GM23338 (cell line): ENCODE measurements at regions not wholly inside any gene's neighbourhood (a gene's known extent, or its start where the extent isn't known, plus 50 kb on each side); places are given as distances from the start of the nearest gene placed in this dataset.

Source experiments
- ATAC-seq: fragments of 200-7000 bp; cut with Tn5 transposase; 3 replicates; pipeline ENCODE4 v1.9.1; 2020
- DNase-seq: peaks from one replicate; pipeline ENCODE4 v3.0.0-alpha.2; 2015; ENCODE audit warnings: low spot score
- H2AFZ ChIP-seq: fragments of 200-600 bp; sonication (generic); 2 replicates; pipeline ENCODE4 v1.8.0; 2016; ENCODE audit warnings: antibody characterized with exemption, mild to moderate bottlenecking, moderate library complexity
- H3F3A ChIP-seq: fragments of 200-600 bp; sonication (generic); replicated peaks from 2 replicates; pipeline ENCODE4 v1.8.0; 2017; ENCODE audit warnings: antibody characterized with exemption, mixed run types, low read depth
- H3K27ac ChIP-seq: fragments of 200-600 bp; sonication (generic); 2 replicates; pipeline ENCODE4 v1.6.1; 2016; ENCODE audit warnings: low read depth
- H3K27me3 ChIP-seq: fragments of 200-600 bp; sonication (generic); 2 replicates; pipeline ENCODE4 v1.8.0; 2016; ENCODE audit warnings: mild to moderate bottlenecking, mixed run types, moderate library complexity; ENCODE audit not compliant: insufficient read depth
- H3K36me3 ChIP-seq: fragments of 200-600 bp; sonication (generic); 2 replicates; pipeline ENCODE4 v1.8.0; 2016; ENCODE audit warnings: mild to moderate bottlenecking; ENCODE audit not compliant: insufficient read depth
- H3K4me1 ChIP-seq: fragments of 200-600 bp; sonication (generic); 2 replicates; pipeline ENCODE4 v1.8.0; 2016; ENCODE audit warnings: mild to moderate bottlenecking, moderate library complexity; ENCODE audit not compliant: insufficient read depth
- H3K4me2 ChIP-seq: fragments of 200-600 bp; sonication (generic); 2 replicates; pipeline ENCODE4 v1.7.1; 2017; ENCODE audit warnings: mixed run types
- H3K4me3 ChIP-seq: fragments of 200-600 bp; sonication (generic); 2 replicates; pipeline ENCODE4 v1.6.1; 2016; ENCODE audit warnings: mixed run types
- H3K79me2 ChIP-seq: fragments of 200-600 bp; sonication (generic); replicated peaks from 2 replicates; pipeline ENCODE4 v1.8.0; 2017; ENCODE audit warnings: mild to moderate bottlenecking; ENCODE audit not compliant: insufficient read depth
- H3K9me2 ChIP-seq: fragments of 200-600 bp; sonication (generic); 2 replicates; pipeline ENCODE4 v1.8.0; 2017; ENCODE audit not compliant: insufficient read depth
- H4K20me1 ChIP-seq: fragments of 200-600 bp; sonication (generic); replicated peaks from 2 replicates; pipeline ENCODE4 v1.8.0; 2017; ENCODE audit warnings: mild to moderate bottlenecking; ENCODE audit not compliant: insufficient read depth
- H3K27ac Mint-ChIP-seq: 2 replicates; pipeline ENCODE4 v1.8.0; 2020; ENCODE audit warnings: inconsistent platforms, mild to moderate bottlenecking, moderate library complexity, mixed read lengths
- H3K27me3 Mint-ChIP-seq: 3 replicates; pipeline ENCODE4 v1.8.0; 2022; ENCODE audit warnings: low read depth, mild to moderate bottlenecking, moderate library complexity, mixed read lengths, inconsistent platforms; ENCODE audit not compliant: insufficient read depth, poor library complexity
- H3K36me3 Mint-ChIP-seq: 3 replicates; pipeline ENCODE4 v1.8.0; 2021; ENCODE audit warnings: low read depth, mild to moderate bottlenecking, inconsistent platforms, moderate library complexity, mixed read lengths
- H3K4me1 Mint-ChIP-seq: 3 replicates; pipeline ENCODE4 v1.8.0; 2020; ENCODE audit warnings: mild to moderate bottlenecking, inconsistent platforms, mixed read lengths
- H3K4me3 Mint-ChIP-seq: 3 replicates; pipeline ENCODE4 v1.8.0; 2021; ENCODE audit warnings: moderate library complexity, mild to moderate bottlenecking, inconsistent platforms, mixed read lengths
- H3K9me3 Mint-ChIP-seq: 3 replicates; pipeline ENCODE4 v1.8.0; 2020; ENCODE audit warnings: moderate library complexity, mild to moderate bottlenecking, inconsistent platforms, mixed read lengths
- CREB1 ChIP-seq: fragments of 250-450 bp; sonication (Bioruptor Pico); IDR thresholded peaks from 2 replicates; pipeline ENCODE4 v1.5.0; 2020; ENCODE audit warnings: low read depth, mild to moderate bottlenecking, moderate library complexity
- EZH2 ChIP-seq: fragments of 200-600 bp; sonication (generic); IDR thresholded peaks from one replicate; pipeline ENCODE4 v1.8.0; 2017; ENCODE audit warnings: antibody characterized with exemption, mild to moderate bottlenecking, low read depth; ENCODE audit not compliant: unreplicated experiment
- EZH2phosphoT487 ChIP-seq: fragments of 200-600 bp; sonication (generic); IDR thresholded peaks from one replicate; pipeline ENCODE4 v1.8.1; 2018; ENCODE audit warnings: antibody characterized with exemption; ENCODE audit not compliant: unreplicated experiment
- JUNB ChIP-seq: IDR thresholded peaks from one replicate; pipeline ENCODE4 v1.6.1; 2016; ENCODE audit warnings: antibody characterized with exemption; ENCODE audit not compliant: unreplicated experiment
- NANOG ChIP-seq: IDR thresholded peaks from 2 replicates; pipeline ENCODE4 v1.6.1; 2016; ENCODE audit warnings: antibody characterized with exemption, borderline replicate concordance
- POLR2AphosphoS5 ChIP-seq: IDR thresholded peaks from 2 replicates; pipeline ENCODE4 v1.6.1; 2016; ENCODE audit warnings: antibody characterized with exemption, low read depth
- STAT1 ChIP-seq: IDR thresholded peaks from one replicate; pipeline ENCODE4 v1.6.1; 2016; ENCODE audit warnings: antibody characterized with exemption; ENCODE audit not compliant: unreplicated experiment
- ZNF114 ChIP-seq: fragments of 250-450 bp; sonication (Bioruptor Pico); IDR thresholded peaks from 2 replicates; pipeline ENCODE4 v1.5.0; 2020; ENCODE audit warnings: mild to moderate bottlenecking, moderate library complexity
- ZNF331 ChIP-seq: fragments of 250-450 bp; sonication (Bioruptor Pico); IDR thresholded peaks from 2 replicates; pipeline ENCODE4 v1.5.0; 2020; ENCODE audit warnings: low read depth, mild to moderate bottlenecking, moderate library complexity
- TF ChIP-seq, protein P1 (sequence below): fragments of 250-450 bp; sonication (Bioruptor Pico); IDR thresholded peaks from 2 replicates; pipeline ENCODE4 v1.5.0; 2020; ENCODE audit warnings: mild to moderate bottlenecking, moderate library complexity
- TF ChIP-seq, protein P2 (sequence below), 2 experiments: fragments of 200-600 bp in 1 of 2; sonication (generic) in 1 of 2; conservative IDR thresholded peaks; 2 replicates each; pipeline versions ENCODE4 v1.5.1 to v1.6.1; 2016 to 2017; ENCODE audit warnings: antibody characterized with exemption in 2 of 2, low read depth in 2 of 2, mild to moderate bottlenecking in 2 of 2, moderate library complexity in 1 of 2
- TF ChIP-seq, protein P3 (sequence below): IDR thresholded peaks from 2 replicates; pipeline ENCODE4 v1.6.1; 2016; ENCODE audit warnings: antibody characterized with exemption
- TF ChIP-seq, protein P4 (sequence below): IDR thresholded peaks from one replicate; pipeline ENCODE4 v1.6.1; 2018; ENCODE audit warnings: antibody characterized with exemption; ENCODE audit not compliant: unreplicated experiment

DNA sequence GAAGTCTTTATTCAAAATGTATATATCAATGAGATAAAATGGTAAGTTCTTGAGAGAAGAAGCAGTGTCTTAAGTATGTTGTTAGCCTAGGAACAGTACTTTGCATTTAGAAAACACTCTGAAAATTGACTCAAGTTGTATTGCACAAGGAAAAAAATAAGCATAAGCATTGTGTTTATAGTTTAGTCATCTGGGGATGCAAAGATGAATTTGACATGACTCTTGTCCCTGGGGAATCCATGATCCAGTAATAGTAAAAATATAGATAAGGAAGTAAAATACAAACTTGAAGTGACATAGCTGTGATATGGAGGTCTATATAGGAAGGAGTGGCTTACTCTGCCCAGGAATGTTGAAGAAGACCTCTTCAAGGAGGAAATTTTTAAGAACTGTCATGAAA lies 185.0 kb upstream of the PTBP2 start:
- DNase-seq (no peak), ATAC-seq (no peak)
- H3K36me3 ChIP-seq: no peaks in the 10 kb centered on the region
- H3K4me1 ChIP-seq: no peaks in the 10 kb centered on the region
- Mint-ChIP-seq H3K27ac (no peak overlapping the region), H3K4me1 (peaks cover 16% of the 10 kb centered on the region), H3K4me3 (no peak overlapping the region), H3K36me3 (no peaks in the 10 kb centered on the region; the same call in 2 of the 3 replicates), H3K9me3 (0 out of 3 replicates have a peak, but pooled peaks cover 5% of the 10 kb centered on the region), H3K27me3 (no peaks in the 10 kb centered on the region)
- H2AFZ ChIP-seq: no peak overlapping the region
- no peaks in the 10 kb centered on the region for H3K9me2 ChIP-seq
- no peak overlapping the region for H3K27ac ChIP-seq
- H3F3A ChIP-seq: no peaks in the 10 kb centered on the region
- no peaks in the 10 kb centered on the region for H3K27me3 ChIP-seq
- H3K4me3 ChIP-seq: no peak overlapping the region
- no peak overlapping the region for H3K4me2 ChIP-seq
- H3K79me2 ChIP-seq: no peaks in the 10 kb centered on the region
- TF ChIP-seq, protein P1, sequence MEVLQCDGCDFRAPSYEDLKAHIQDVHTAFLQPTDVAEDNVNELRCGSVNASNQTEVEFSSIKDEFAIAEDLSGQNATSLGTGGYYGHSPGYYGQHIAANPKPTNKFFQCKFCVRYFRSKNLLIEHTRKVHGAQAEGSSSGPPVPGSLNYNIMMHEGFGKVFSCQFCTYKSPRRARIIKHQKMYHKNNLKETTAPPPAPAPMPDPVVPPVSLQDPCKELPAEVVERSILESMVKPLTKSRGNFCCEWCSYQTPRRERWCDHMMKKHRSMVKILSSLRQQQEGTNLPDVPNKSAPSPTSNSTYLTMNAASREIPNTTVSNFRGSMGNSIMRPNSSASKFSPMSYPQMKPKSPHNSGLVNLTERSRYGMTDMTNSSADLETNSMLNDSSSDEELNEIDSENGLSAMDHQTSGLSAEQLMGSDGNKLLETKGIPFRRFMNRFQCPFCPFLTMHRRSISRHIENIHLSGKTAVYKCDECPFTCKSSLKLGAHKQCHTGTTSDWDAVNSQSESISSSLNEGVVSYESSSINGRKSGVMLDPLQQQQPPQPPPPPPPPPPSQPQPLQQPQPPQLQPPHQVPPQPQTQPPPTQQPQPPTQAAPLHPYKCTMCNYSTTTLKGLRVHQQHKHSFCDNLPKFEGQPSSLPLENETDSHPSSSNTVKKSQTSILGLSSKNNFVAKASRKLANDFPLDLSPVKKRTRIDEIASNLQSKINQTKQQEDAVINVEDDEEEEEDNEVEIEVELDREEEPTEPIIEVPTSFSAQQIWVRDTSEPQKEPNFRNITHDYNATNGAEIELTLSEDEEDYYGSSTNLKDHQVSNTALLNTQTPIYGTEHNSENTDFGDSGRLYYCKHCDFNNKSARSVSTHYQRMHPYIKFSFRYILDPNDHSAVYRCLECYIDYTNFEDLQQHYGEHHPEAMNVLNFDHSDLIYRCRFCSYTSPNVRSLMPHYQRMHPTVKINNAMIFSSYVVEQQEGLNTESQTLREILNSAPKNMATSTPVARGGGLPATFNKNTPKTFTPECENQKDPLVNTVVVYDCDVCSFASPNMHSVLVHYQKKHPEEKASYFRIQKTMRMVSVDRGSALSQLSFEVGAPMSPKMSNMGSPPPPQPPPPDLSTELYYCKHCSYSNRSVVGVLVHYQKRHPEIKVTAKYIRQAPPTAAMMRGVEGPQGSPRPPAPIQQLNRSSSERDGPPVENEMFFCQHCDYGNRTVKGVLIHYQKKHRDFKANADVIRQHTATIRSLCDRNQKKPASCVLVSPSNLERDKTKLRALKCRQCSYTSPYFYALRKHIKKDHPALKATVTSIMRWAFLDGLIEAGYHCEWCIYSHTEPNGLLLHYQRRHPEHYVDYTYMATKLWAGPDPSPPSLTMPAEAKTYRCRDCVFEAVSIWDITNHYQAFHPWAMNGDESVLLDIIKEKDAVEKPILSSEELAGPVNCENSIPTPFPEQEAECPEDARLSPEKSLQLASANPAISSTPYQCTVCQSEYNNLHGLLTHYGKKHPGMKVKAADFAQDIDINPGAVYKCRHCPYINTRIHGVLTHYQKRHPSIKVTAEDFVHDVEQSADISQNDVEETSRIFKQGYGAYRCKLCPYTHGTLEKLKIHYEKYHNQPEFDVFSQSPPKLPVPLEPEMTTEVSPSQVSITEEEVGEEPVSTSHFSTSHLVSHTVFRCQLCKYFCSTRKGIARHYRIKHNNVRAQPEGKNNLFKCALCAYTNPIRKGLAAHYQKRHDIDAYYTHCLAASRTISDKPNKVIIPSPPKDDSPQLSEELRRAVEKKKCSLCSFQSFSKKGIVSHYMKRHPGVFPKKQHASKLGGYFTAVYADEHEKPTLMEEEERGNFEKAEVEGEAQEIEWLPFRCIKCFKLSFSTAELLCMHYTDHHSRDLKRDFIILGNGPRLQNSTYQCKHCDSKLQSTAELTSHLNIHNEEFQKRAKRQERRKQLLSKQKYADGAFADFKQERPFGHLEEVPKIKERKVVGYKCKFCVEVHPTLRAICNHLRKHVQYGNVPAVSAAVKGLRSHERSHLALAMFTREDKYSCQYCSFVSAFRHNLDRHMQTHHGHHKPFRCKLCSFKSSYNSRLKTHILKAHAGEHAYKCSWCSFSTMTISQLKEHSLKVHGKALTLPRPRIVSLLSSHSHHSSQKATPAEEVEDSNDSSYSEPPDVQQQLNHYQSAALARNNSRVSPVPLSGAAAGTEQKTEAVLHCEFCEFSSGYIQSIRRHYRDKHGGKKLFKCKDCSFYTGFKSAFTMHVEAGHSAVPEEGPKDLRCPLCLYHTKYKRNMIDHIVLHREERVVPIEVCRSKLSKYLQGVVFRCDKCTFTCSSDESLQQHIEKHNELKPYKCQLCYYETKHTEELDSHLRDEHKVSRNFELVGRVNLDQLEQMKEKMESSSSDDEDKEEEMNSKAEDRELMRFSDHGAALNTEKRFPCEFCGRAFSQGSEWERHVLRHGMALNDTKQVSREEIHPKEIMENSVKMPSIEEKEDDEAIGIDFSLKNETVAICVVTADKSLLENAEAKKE (CRISPR knock-in tag): no peak
- TF ChIP-seq EZH2 (no peak), EZH2phosphoT487 (no peak), JUNB (no peak), NANOG (no peak), ZNF331 (CRISPR knock-in tag) (no peak), STAT1 (no peak), CREB1 (CRISPR knock-in tag) (no peak), ZNF114 (CRISPR knock-in tag) (no peak), POLR2AphosphoS5 (no peak)
- TF ChIP-seq, protein P2, sequence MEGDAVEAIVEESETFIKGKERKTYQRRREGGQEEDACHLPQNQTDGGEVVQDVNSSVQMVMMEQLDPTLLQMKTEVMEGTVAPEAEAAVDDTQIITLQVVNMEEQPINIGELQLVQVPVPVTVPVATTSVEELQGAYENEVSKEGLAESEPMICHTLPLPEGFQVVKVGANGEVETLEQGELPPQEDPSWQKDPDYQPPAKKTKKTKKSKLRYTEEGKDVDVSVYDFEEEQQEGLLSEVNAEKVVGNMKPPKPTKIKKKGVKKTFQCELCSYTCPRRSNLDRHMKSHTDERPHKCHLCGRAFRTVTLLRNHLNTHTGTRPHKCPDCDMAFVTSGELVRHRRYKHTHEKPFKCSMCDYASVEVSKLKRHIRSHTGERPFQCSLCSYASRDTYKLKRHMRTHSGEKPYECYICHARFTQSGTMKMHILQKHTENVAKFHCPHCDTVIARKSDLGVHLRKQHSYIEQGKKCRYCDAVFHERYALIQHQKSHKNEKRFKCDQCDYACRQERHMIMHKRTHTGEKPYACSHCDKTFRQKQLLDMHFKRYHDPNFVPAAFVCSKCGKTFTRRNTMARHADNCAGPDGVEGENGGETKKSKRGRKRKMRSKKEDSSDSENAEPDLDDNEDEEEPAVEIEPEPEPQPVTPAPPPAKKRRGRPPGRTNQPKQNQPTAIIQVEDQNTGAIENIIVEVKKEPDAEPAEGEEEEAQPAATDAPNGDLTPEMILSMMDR (conservative IDR thresholded peaks at IDR 0.05; ENCODE audit: low read depth in 2 of 2): no peak
- TF ChIP-seq, protein P3, sequence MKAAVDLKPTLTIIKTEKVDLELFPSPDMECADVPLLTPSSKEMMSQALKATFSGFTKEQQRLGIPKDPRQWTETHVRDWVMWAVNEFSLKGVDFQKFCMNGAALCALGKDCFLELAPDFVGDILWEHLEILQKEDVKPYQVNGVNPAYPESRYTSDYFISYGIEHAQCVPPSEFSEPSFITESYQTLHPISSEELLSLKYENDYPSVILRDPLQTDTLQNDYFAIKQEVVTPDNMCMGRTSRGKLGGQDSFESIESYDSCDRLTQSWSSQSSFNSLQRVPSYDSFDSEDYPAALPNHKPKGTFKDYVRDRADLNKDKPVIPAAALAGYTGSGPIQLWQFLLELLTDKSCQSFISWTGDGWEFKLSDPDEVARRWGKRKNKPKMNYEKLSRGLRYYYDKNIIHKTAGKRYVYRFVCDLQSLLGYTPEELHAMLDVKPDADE: no peak
- TF ChIP-seq, protein P4, sequence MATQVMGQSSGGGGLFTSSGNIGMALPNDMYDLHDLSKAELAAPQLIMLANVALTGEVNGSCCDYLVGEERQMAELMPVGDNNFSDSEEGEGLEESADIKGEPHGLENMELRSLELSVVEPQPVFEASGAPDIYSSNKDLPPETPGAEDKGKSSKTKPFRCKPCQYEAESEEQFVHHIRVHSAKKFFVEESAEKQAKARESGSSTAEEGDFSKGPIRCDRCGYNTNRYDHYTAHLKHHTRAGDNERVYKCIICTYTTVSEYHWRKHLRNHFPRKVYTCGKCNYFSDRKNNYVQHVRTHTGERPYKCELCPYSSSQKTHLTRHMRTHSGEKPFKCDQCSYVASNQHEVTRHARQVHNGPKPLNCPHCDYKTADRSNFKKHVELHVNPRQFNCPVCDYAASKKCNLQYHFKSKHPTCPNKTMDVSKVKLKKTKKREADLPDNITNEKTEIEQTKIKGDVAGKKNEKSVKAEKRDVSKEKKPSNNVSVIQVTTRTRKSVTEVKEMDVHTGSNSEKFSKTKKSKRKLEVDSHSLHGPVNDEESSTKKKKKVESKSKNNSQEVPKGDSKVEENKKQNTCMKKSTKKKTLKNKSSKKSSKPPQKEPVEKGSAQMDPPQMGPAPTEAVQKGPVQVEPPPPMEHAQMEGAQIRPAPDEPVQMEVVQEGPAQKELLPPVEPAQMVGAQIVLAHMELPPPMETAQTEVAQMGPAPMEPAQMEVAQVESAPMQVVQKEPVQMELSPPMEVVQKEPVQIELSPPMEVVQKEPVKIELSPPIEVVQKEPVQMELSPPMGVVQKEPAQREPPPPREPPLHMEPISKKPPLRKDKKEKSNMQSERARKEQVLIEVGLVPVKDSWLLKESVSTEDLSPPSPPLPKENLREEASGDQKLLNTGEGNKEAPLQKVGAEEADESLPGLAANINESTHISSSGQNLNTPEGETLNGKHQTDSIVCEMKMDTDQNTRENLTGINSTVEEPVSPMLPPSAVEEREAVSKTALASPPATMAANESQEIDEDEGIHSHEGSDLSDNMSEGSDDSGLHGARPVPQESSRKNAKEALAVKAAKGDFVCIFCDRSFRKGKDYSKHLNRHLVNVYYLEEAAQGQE: no peak
- H4K20me1 ChIP-seq: no peaks in the 10 kb centered on the region
